ENCODE measurements at regions not wholly inside any gene's neighbourhood (a gene's known extent, or its start where the extent isn't known, plus 50 kb on each side); places are given as distances from the start of the nearest gene placed in this dataset.

- Mint-ChIP-seq H3K9me3 (no peaks in the 10 kb centered on the region), H3K4me1 (no peaks in the 10 kb centered on the region), H3K4me3 (no peak overlapping the region), H3K36me3 (no peaks in the 10 kb centered on the region), H3K27me3 (ENCODE audit: low read depth in 2 of 2) (peaks cover 7 to 11% of the 10 kb centered on the region in 2 donors), H3K27ac (no peak overlapping the region)
- Histone ChIP-seq H3K36me3 (ENCODE audit: control insufficient read depth, insufficient read depth, low read length) (no peaks in the 10 kb centered on the region), H3K4me3 (ENCODE audit: low read length) (no peak overlapping the region), H3K9me3 (ENCODE audit: control insufficient read depth, insufficient read depth, low read length) (no peaks in the 10 kb centered on the region), H3K27ac (ENCODE audit: low read length) (no peak overlapping the region), H3K27me3 (ENCODE audit: control insufficient read depth, insufficient read depth, low read length) (no peaks in the 10 kb centered on the region), H3K4me1 (ENCODE audit: control insufficient read depth, insufficient read depth, low read length) (no peaks in the 10 kb centered on the region)
- WGBS (ENCODE audit: insufficient coverage) = 71% methylated on average over 9 of the region's 11 CpGs
- TF ChIP-seq CTCF (IDR thresholded peaks at IDR 0.05) = no peak
- DNase-seq (no peak), ATAC-seq (no peak)
- intact Hi-C loops (cut with micrococcal nuclease) = no loop called here
Measured at GRCh38 chr15:26134812-26135211, 271.7 kb upstream of the ATP10A start.

GRCh38 chr15:26134152-26134551 is 271.0 kb upstream of the ATP10A start:
- DNase-seq (no peak), ATAC-seq (no peak)
- intact Hi-C loops (cut with micrococcal nuclease) = no loop called here
- Histone ChIP-seq H3K36me3 (ENCODE audit: control insufficient read depth, insufficient read depth, low read length) (no peaks in the 10 kb centered on the region), H3K27ac (ENCODE audit: low read length) (no peak overlapping the region), H3K27me3 (ENCODE audit: control insufficient read depth, insufficient read depth, low read length) (no peaks in the 10 kb centered on the region), H3K4me3 (ENCODE audit: low read length) (no peak overlapping the region), H3K4me1 (ENCODE audit: control insufficient read depth, insufficient read depth, low read length) (no peaks in the 10 kb centered on the region), H3K9me3 (ENCODE audit: control insufficient read depth, insufficient read depth, low read length) (no peaks in the 10 kb centered on the region)
- Mint-ChIP-seq H3K9me3 (no peaks in the 10 kb centered on the region), H3K27me3 (ENCODE audit: low read depth in 2 of 2) (peaks cover 7 to 10% of the 10 kb centered on the region in 2 donors), H3K4me1 (no peaks in the 10 kb centered on the region), H3K4me3 (no peak overlapping the region), H3K27ac (no peak overlapping the region), H3K36me3 (no peaks in the 10 kb centered on the region)
- 84% methylated on average over 5 of the region's 5 CpGs for WGBS (ENCODE audit: insufficient coverage)
- no peak for TF ChIP-seq CTCF (IDR thresholded peaks at IDR 0.05)

GRCh38 chr15:26132811-26133210 is 269.7 kb upstream of the ATP10A start:
- Mint-ChIP-seq H3K4me1 (no peaks in the 10 kb centered on the region), H3K27ac (no peak overlapping the region), H3K36me3 (no peaks in the 10 kb centered on the region), H3K9me3 (no peaks in the 10 kb centered on the region), H3K4me3 (no peak overlapping the region), H3K27me3 (ENCODE audit: low read depth in 2 of 2) (peaks cover 7 to 20% of the 10 kb centered on the region in 2 donors)
- no peaks in the 10 kb centered on the region for H3K27me3 ChIP-seq (ENCODE audit: control insufficient read depth, insufficient read depth, low read length)
- no peak for TF ChIP-seq CTCF (IDR thresholded peaks at IDR 0.05)
- no peak overlapping the region for H3K4me3 ChIP-seq (ENCODE audit: low read length)
- intact Hi-C loops (cut with micrococcal nuclease) = no loop called here
- H3K9me3 ChIP-seq (ENCODE audit: control insufficient read depth, insufficient read depth, low read length) = no peaks in the 10 kb centered on the region
- ATAC-seq (no peak), DNase-seq (no peak)
- no peaks in the 10 kb centered on the region for H3K36me3 ChIP-seq (ENCODE audit: control insufficient read depth, insufficient read depth, low read length)
- no peaks in the 10 kb centered on the region for H3K4me1 ChIP-seq (ENCODE audit: control insufficient read depth, insufficient read depth, low read length)
- H3K27ac ChIP-seq (ENCODE audit: low read length) = no peak overlapping the region
- 74% methylated on average over 3 of the region's 3 CpGs for WGBS (ENCODE audit: insufficient coverage)

GRCh38 chr15:26129852-26130251 is 266.7 kb upstream of the ATP10A start:
- no peak overlapping the region for H3K27ac Mint-ChIP-seq
- peaks cover 7 to 20% of the 10 kb centered on the region in 2 donors for H3K27me3 Mint-ChIP-seq (ENCODE audit: low read depth in 2 of 2)
- WGBS (ENCODE audit: insufficient coverage) = 33% methylated on average over 1 of the region's 5 CpGs
- ATAC-seq = no peak
- H3K9me3 Mint-ChIP-seq = no peaks in the 10 kb centered on the region
- Histone ChIP-seq H3K27me3 (ENCODE audit: control insufficient read depth, insufficient read depth, low read length) (no peaks in the 10 kb centered on the region), H3K36me3 (ENCODE audit: control insufficient read depth, insufficient read depth, low read length) (no peaks in the 10 kb centered on the region), H3K4me3 (ENCODE audit: low read length) (no peak overlapping the region), H3K4me1 (ENCODE audit: control insufficient read depth, insufficient read depth, low read length) (no peaks in the 10 kb centered on the region), H3K9me3 (ENCODE audit: control insufficient read depth, insufficient read depth, low read length) (no peaks in the 10 kb centered on the region), H3K27ac (ENCODE audit: low read length) (no peak overlapping the region)
- H3K36me3 Mint-ChIP-seq = no peaks in the 10 kb centered on the region
- intact Hi-C loops (cut with micrococcal nuclease) = no loop called here
- no peak for TF ChIP-seq CTCF (IDR thresholded peaks at IDR 0.05)
- no peak for DNase-seq
- no peak overlapping the region for H3K4me3 Mint-ChIP-seq
- H3K4me1 Mint-ChIP-seq = no peaks in the 10 kb centered on the region

Data from natural killer cell (primary cell).